Thyroid gland (tissue), 4 donors: ENCODE measurements at regions not wholly inside any gene's neighbourhood (a gene's known extent, or its start where the extent isn't known, plus 50 kb on each side); places are given as distances from the start of the nearest gene placed in this dataset.

Experiments used
- DNase-seq, 2 donors: peaks; one replicate each; pipeline ENCODE4 v3.0.0-alpha.2; 2019
- H3K27ac ChIP-seq, 3 donors: fragments of 200-600 bp; sonication (generic); 1 replicate in 2 of 3; 2 replicates in 1 of 3; pipeline ENCODE4 v1.5.1; 2016 to 2019; ENCODE audit warnings: mild to moderate bottlenecking in 1 of 3, moderate library complexity in 1 of 3
- H3K27me3 ChIP-seq: fragments of 200-600 bp; sonication (generic); one replicate; pipeline ENCODE4 v1.5.1; 2019
- H3K36me3 ChIP-seq, 2 donors: fragments of 200-600 bp; sonication (generic); one replicate each; pipeline ENCODE4 v1.5.1; 2016 to 2019
- H3K4me1 ChIP-seq, 2 donors: fragments of 200-600 bp; sonication (generic); one replicate each; pipeline ENCODE4 v1.5.1; 2017 to 2019
- H3K4me3 ChIP-seq, 3 donors: fragments of 200-600 bp; sonication (generic); replicated peaks in 1 of 3; 1 replicate in 2 of 3; 2 replicates in 1 of 3; pipeline ENCODE4 v1.5.1; 2016; ENCODE audit warnings: mild to moderate bottlenecking in 1 of 3
- H3K9me3 ChIP-seq: fragments of 200-600 bp; sonication (generic); one replicate; pipeline ENCODE4 v1.5.1; 2017
- CTCF ChIP-seq, 6 experiments: fragments of 200-600 bp in 3 of 6; fragments of 450-650 bp in 3 of 6; sonication (generic) in 3 of 6; IDR thresholded peaks; one replicate each; pipeline ENCODE4 v1.5.1; 2016 to 2019; ENCODE audit warnings: antibody characterized with exemption in 6 of 6, mild to moderate bottlenecking in 2 of 6, inconsistent platforms in 1 of 6, moderate library complexity in 1 of 6
- POLR2A ChIP-seq, 2 donors: fragments of 450-650 bp; IDR thresholded peaks; one replicate each; pipeline ENCODE4 v1.6.1; 2017; ENCODE audit warnings: antibody characterized with exemption in 2 of 2, mild to moderate bottlenecking in 2 of 2, moderate library complexity in 1 of 2
- WGBS, 2 donors: methylation state at CpG; one replicate each; pipeline ENCODE4 v1.1.5; 2017; 5-methylcytosine and 5-hydroxymethylcytosine counted together
- intact Hi-C: fragments of 100-400 bp; cut with DNase I; formaldehyde crosslinking; loops from one replicate; pipeline ENCODE4 v1.15.1; 2023

DNA sequence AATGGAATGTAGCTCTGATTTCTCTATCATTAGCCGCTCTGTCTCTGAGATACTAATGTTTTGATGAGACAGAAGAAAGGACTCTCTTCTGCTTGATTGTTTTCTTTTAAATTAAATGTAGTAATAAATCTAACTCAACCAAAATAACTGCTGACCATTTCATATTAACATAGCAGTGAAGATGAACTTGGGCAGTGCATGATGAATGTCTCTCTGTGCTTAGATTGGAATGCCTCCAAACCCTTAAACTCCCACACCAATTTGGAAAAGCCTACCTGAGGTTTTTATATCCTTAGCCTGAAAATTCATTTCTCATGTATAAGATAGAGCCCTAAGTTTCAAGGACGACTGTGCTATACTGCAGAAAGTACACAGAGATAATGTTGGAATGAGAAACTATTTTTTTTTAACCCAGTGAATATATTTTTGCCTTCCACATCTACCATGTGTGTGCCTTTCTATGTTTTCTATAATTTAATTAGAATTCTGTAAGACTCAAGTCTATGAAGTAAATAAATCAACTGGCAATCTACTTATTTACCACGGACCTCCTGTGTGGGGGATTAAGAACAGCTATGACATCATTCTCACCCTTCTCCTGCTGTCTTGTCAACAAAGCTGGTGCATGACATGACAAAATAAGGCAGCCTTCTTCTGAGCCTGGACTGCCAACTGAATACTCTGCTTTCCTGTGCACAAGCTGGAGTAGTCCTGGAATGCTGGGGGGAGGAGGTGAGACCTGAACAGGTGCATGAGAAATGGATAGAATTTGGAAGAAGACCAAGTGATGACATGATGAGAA lies 155.5 kb downstream of the FGF9 start:
- H3K9me3 ChIP-seq = no peaks in the 10 kb centered on the region
- H3K36me3 ChIP-seq = no peaks in the 10 kb centered on the region
- 67 to 78% methylated on average over 3 of the region's 3 CpGs for WGBS, 2 donors
- H3K27ac ChIP-seq = no peak overlapping the region
- TF ChIP-seq POLR2A (IDR thresholded peaks at IDR 0.05) (no peak), CTCF (IDR thresholded peaks at IDR 0.05) (no peak)
- no peaks in the 10 kb centered on the region for H3K4me1 ChIP-seq
- H3K27me3 ChIP-seq = no peaks in the 10 kb centered on the region
- DNase-seq = no peak
- no peak overlapping the region for H3K4me3 ChIP-seq
- intact Hi-C loops = no loop called here

DNA sequence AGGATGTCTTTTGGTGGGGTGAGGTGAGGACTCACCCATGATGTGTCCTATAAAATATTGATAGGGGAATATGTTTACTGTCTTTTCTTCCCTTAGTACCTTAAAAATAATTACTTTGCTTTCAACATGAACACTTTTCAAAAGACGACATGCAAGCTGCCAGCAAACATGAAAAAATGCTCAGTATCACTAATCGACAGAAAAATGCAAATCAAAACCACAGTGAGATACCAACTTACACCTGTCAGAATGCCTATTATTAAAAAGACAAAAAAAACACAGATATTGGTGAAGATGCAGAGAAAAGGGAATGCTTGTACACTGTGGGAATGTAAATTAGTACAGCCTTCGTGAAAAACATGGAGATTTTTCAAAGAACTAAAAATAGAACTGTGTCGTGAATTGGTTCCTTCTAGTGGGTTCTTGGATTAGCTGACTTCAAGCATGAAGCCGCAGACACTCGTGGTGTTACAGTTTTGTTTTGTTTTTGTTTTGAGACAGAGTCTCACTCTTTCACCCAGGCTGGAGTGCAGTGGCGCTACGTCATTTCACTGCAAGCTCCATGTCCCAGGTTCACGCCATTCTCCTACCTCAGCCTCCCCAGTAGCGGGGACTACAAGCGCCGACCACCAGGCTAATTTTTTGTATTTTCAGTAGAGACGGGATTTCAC lies 160.9 kb downstream of the FGF9 start:
- Histone ChIP-seq H3K9me3 (no peaks in the 10 kb centered on the region), H3K27ac (no peak overlapping the region), H3K4me3 (no peak overlapping the region), H3K36me3 (no peaks in the 10 kb centered on the region), H3K4me1 (no peaks in the 10 kb centered on the region), H3K27me3 (no peaks in the 10 kb centered on the region)
- no peak for DNase-seq
- TF ChIP-seq POLR2A (IDR thresholded peaks at IDR 0.05) = no peak
- no peak for TF ChIP-seq CTCF (IDR thresholded peaks at IDR 0.05)
- WGBS, 2 donors = 90 to 92% methylated on average over 13 of the region's 13 CpGs
- intact Hi-C loops = no loop called here

DNA sequence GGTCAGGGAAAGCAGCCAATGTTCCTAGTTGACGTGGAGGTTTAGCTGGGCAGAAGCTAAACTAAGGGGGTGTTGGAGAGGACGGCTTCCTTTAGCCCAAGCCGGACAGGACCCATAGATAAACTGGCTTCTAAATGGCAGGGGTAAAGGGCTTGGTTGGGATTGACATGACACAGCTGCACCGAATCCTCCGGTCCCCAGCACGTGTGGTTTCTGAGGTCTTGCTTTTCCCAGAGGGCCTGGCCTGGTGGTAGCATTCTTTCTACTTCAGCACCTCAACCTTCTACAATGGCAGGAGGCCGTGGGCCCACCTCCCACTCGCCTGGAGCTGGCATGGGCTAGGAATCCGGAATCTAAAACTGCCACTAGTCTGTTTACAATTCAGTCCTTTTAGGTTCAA lies 163.0 kb downstream of the FGF9 start:
- WGBS, 2 donors = 84 to 85% methylated on average over 8 to 9 of the region's 9 CpGs
- H3K9me3 ChIP-seq = no peaks in the 10 kb centered on the region
- no peaks in the 10 kb centered on the region for H3K4me1 ChIP-seq
- H3K4me3 ChIP-seq = no peak overlapping the region
- no peaks in the 10 kb centered on the region for H3K36me3 ChIP-seq
- H3K27ac ChIP-seq = no peak overlapping the region
- DNase-seq = no peak
- TF ChIP-seq POLR2A (IDR thresholded peaks at IDR 0.05) (no peak), CTCF (IDR thresholded peaks at IDR 0.05) (no peak)
- intact Hi-C loops = no loop called here
- H3K27me3 ChIP-seq = no peaks in the 10 kb centered on the region

GRCh38 chr13:21834521-21834920 lies 163.6 kb downstream of the FGF9 start:
- Histone ChIP-seq H3K4me1 (no peaks in the 10 kb centered on the region), H3K9me3 (no peaks in the 10 kb centered on the region), H3K27ac (no peak overlapping the region), H3K36me3 (no peaks in the 10 kb centered on the region), H3K27me3 (no peaks in the 10 kb centered on the region), H3K4me3 (no peak overlapping the region)
- TF ChIP-seq POLR2A (IDR thresholded peaks at IDR 0.05) = no peak
- TF ChIP-seq CTCF (IDR thresholded peaks at IDR 0.05) = no peak
- 69 to 74% methylated on average over 6 of the region's 6 CpGs for WGBS, 2 donors
- intact Hi-C loops = no loop called here
- DNase-seq = no peak

- TF ChIP-seq POLR2A (IDR thresholded peaks at IDR 0.05) = no peak
- no peak for TF ChIP-seq CTCF (IDR thresholded peaks at IDR 0.05)
- Histone ChIP-seq H3K36me3 (no peaks in the 10 kb centered on the region), H3K9me3 (no peaks in the 10 kb centered on the region), H3K4me3 (no peak overlapping the region), H3K27ac (no peak overlapping the region), H3K27me3 (no peaks in the 10 kb centered on the region), H3K4me1 (no peaks in the 10 kb centered on the region)
- intact Hi-C loops = no loop called here
- 79 to 84% methylated on average over 3 of the region's 3 CpGs for WGBS, 2 donors
- no peak for DNase-seq
Measured at GRCh38 chr13:21837288-21837687, 166.4 kb downstream of the FGF9 start.
